GM13977 (cell line): ENCODE measurements at regions not wholly inside any gene's neighbourhood (a gene's known extent, or its start where the extent isn't known, plus 50 kb on each side); places are given as distances from the start of the nearest gene placed in this dataset.

Source experiments
- DNase-seq: peaks from one replicate; pipeline ENCODE4 v3.0.0; 2012; ENCODE audit warnings: low spot score
- in situ Hi-C: fragments of 300-500 bp; cut with MboI; formaldehyde crosslinking; loops from one replicate; pipeline ENCODE4 v1.12.0; 2022; ENCODE audit warnings: low sequenced_read_pairs, low pct_unique_long_range_greater_than_20kb, mixed read lengths, inconsistent platforms; ENCODE audit not compliant: unreplicated experiment
- TF ChIP-seq, protein P1 (sequence below): IDR thresholded peaks from 2 replicates; pipeline ENCODE4 v1.5.1; 2012; ENCODE audit warnings: mild to moderate bottlenecking, control low read depth; ENCODE audit not compliant: insufficient read depth; ENCODE audit errors: extremely low read depth, missing control alignments

DNA sequence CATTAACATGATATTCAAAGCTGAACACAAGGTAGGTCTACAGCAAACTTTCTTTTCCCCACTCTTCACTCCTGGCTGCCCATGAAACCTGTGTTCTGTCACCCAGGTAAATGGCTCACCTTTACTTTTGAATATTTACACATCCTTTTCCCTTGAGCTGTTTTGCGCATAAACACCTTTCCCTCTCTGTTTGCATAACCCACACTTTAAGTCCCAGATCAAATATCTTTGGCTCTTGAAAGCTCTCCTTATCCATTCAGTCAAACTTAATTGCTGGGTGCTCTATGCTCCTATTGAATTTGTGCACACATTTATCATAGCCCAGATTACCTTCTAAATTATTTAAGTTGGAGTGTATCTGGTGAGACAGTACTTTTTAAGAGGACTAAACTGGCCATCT lies 51.7 kb upstream of the ATP8A1 start:
- in situ Hi-C loops, result no loop called here
- TF ChIP-seq, protein P1, sequence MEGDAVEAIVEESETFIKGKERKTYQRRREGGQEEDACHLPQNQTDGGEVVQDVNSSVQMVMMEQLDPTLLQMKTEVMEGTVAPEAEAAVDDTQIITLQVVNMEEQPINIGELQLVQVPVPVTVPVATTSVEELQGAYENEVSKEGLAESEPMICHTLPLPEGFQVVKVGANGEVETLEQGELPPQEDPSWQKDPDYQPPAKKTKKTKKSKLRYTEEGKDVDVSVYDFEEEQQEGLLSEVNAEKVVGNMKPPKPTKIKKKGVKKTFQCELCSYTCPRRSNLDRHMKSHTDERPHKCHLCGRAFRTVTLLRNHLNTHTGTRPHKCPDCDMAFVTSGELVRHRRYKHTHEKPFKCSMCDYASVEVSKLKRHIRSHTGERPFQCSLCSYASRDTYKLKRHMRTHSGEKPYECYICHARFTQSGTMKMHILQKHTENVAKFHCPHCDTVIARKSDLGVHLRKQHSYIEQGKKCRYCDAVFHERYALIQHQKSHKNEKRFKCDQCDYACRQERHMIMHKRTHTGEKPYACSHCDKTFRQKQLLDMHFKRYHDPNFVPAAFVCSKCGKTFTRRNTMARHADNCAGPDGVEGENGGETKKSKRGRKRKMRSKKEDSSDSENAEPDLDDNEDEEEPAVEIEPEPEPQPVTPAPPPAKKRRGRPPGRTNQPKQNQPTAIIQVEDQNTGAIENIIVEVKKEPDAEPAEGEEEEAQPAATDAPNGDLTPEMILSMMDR, result no peak
- DNase-seq, result no peak
